ENCODE measurements at regions not wholly inside any gene's neighbourhood (a gene's known extent, or its start where the extent isn't known, plus 50 kb on each side); places are given as distances from the start of the nearest gene placed in this dataset.

GRCh38 chr9:14499976-14500375 lies 186.0 kb upstream of the NFIB start:
- H3K27ac ChIP-seq (replicated peaks), result no peak overlapping the region
- H3K4me3 ChIP-seq (replicated peaks; ENCODE audit: insufficient read depth, low read length), result no peak overlapping the region
- H3K27me3 ChIP-seq (ENCODE audit: insufficient read depth, poor library complexity, severe bottlenecking), result no peaks in the 10 kb centered on the region
- TF ChIP-seq SPI1 (IDR thresholded peaks at IDR 0.05; ENCODE audit: borderline replicate concordance, low read depth), result no peak
- TF ChIP-seq REST (IDR thresholded peaks at IDR 0.05; ENCODE audit: insufficient replicate concordance, low read depth), result no peak
- no peak for TF ChIP-seq POLR2AphosphoS5 (IDR thresholded peaks at IDR 0.05; ENCODE audit: low read depth)
- no peak for TF ChIP-seq CTCF (IDR thresholded peaks at IDR 0.05; ENCODE audit: insufficient read depth, low read length)
- TF ChIP-seq GABPA (IDR thresholded peaks at IDR 0.05; ENCODE audit: low read depth), result no peak
- no peak for DNase-seq (ENCODE audit: low read depth in 1 of 2, low spot score in 1 of 2)

- TF ChIP-seq CTCF (IDR thresholded peaks at IDR 0.05; ENCODE audit: insufficient read depth, low read length) (no peak), POLR2AphosphoS5 (IDR thresholded peaks at IDR 0.05; ENCODE audit: low read depth) (no peak), SPI1 (IDR thresholded peaks at IDR 0.05; ENCODE audit: borderline replicate concordance, low read depth) (no peak), GABPA (IDR thresholded peaks at IDR 0.05; ENCODE audit: low read depth) (no peak), REST (IDR thresholded peaks at IDR 0.05; ENCODE audit: insufficient replicate concordance, low read depth) (no peak)
- Histone ChIP-seq H3K27me3 (ENCODE audit: insufficient read depth, poor library complexity, severe bottlenecking) (no peaks in the 10 kb centered on the region), H3K4me3 (replicated peaks; ENCODE audit: insufficient read depth, low read length) (no peak overlapping the region), H3K27ac (replicated peaks) (no peak overlapping the region)
- DNase-seq (ENCODE audit: low read depth in 1 of 2, low spot score in 1 of 2), result no peak
These were observed 184.9 kb upstream of the NFIB start for GRCh38 chr9:14498824-14499223.

GRCh38 chr9:14497476-14497875 lies 183.5 kb upstream of the NFIB start:
- no peaks in the 10 kb centered on the region for H3K27me3 ChIP-seq (ENCODE audit: insufficient read depth, poor library complexity, severe bottlenecking)

More at GRCh38 chr9:14497476-14497875, 183.5 kb upstream of the NFIB start:
- H3K4me3 ChIP-seq (replicated peaks; ENCODE audit: insufficient read depth, low read length), result no peak overlapping the region
- no peak overlapping the region for H3K27ac ChIP-seq (replicated peaks)
- DNase-seq (ENCODE audit: low read depth in 1 of 2, low spot score in 1 of 2), result no peak
- no peak for TF ChIP-seq POLR2AphosphoS5 (IDR thresholded peaks at IDR 0.05; ENCODE audit: low read depth)
- no peak for TF ChIP-seq REST (IDR thresholded peaks at IDR 0.05; ENCODE audit: insufficient replicate concordance, low read depth)
- no peak for TF ChIP-seq GABPA (IDR thresholded peaks at IDR 0.05; ENCODE audit: low read depth)
- no peak for TF ChIP-seq SPI1 (IDR thresholded peaks at IDR 0.05; ENCODE audit: borderline replicate concordance, low read depth)
- no peak for TF ChIP-seq CTCF (IDR thresholded peaks at IDR 0.05; ENCODE audit: insufficient read depth, low read length)

Data from HL-60 (cell line).